Liver (tissue), 3 donors: ENCODE measurements at regions not wholly inside any gene's neighbourhood (a gene's known extent, or its start where the extent isn't known, plus 50 kb on each side); places are given as distances from the start of the nearest gene placed in this dataset.

Experiments
- CTCF ChIP-seq: fragments of 150-350 bp; IDR thresholded peaks from 2 replicates; pipeline ENCODE4 v1.5.1; 2017; ENCODE audit warnings: improper control_type of control experiment, low read depth, low read length; ENCODE audit not compliant: missing input control
- EGR1 ChIP-seq, 2 donors: IDR thresholded peaks; 2 replicates each; pipeline ENCODE4 v1.6.1; 2016 to 2018; ENCODE audit warnings: antibody characterized with exemption in 2 of 2, low read depth in 2 of 2
- RAD21 ChIP-seq, 2 donors: IDR thresholded peaks; 2 replicates each; pipeline ENCODE4 v1.6.1; 2016; ENCODE audit warnings: antibody characterized with exemption in 2 of 2, mild to moderate bottlenecking in 2 of 2
- donor health status: healthy.
- donor health status: healthy.

- TF ChIP-seq CTCF (no peak), RAD21 (IDR thresholded peaks at IDR 0.05) (no peak), EGR1 (IDR thresholded peaks at IDR 0.05; ENCODE audit: low read depth in 2 of 2) (no peak)
Measured at GRCh38 chr5:61272688-61273087, 59.4 kb upstream of the ZSWIM6 start.
